ENCODE measurements at regions not wholly inside any gene's neighbourhood (a gene's known extent, or its start where the extent isn't known, plus 50 kb on each side); places are given as distances from the start of the nearest gene placed in this dataset.

DNA sequence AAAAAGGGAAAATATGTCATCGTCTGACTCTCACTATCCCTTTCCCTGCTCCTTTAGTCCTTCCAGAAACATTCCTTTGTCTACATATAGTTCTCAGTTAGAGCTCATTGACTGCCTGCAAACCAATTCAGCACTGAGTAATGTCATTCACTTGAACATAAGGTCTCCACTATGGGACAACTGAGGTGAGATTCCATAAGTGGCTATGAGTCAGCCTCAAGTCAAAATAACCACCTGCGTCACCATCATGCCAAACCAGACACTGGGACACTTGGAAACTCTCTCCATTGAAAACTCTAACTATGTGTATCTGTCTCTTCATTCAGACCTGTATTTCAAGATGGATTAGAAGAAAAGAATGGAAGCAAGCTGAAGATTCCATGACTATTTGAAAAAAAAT is 878.0 kb upstream of the PIK3C3 start:
- intact Hi-C loops (cut with DNase I) = no loop called here
- Histone ChIP-seq H3K36me3 (no peaks in the 10 kb centered on the region), H3K9me3 (no peaks in the 10 kb centered on the region), H3K27me3 (no peaks in the 10 kb centered on the region), H3K4me1 (peaks cover 0 to 18% (median 2%) of the 10 kb centered on the region in 4 donors), H3K4me3 (no peak overlapping the region), H3K27ac (no peak overlapping the region)
- WGBS, 2 donors = 84 to 92% methylated on average over 2 of the region's 2 CpGs
- no peak for DNase-seq
- TF ChIP-seq EP300 (IDR thresholded peaks at IDR 0.05) (no peak), POLR2AphosphoS5 (IDR thresholded peaks at IDR 0.05) (no peak), POLR2A (IDR thresholded peaks at IDR 0.05) (no peak)
- TF ChIP-seq, protein P1, sequence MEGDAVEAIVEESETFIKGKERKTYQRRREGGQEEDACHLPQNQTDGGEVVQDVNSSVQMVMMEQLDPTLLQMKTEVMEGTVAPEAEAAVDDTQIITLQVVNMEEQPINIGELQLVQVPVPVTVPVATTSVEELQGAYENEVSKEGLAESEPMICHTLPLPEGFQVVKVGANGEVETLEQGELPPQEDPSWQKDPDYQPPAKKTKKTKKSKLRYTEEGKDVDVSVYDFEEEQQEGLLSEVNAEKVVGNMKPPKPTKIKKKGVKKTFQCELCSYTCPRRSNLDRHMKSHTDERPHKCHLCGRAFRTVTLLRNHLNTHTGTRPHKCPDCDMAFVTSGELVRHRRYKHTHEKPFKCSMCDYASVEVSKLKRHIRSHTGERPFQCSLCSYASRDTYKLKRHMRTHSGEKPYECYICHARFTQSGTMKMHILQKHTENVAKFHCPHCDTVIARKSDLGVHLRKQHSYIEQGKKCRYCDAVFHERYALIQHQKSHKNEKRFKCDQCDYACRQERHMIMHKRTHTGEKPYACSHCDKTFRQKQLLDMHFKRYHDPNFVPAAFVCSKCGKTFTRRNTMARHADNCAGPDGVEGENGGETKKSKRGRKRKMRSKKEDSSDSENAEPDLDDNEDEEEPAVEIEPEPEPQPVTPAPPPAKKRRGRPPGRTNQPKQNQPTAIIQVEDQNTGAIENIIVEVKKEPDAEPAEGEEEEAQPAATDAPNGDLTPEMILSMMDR (IDR thresholded peaks at IDR 0.05) = no peak

DNA sequence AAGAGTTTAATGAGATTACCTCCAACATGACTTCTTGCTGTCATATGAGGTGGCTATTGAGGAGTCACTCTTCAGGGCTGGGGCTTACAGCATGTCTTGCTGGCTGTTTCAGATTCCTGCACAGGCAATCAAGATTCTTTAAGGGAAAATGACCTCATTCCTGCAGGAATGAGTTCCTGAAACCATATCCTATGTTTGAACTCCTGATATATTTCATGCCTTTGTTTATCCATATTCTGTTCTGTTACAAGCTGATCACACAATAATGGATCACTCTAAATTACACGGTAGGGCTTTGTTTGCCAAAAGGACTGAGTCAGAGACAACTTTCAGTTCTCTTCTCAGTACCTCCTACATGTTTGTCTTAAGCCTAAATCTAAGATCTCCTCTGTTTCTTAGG is 879.8 kb upstream of the PIK3C3 start:
- Histone ChIP-seq H3K27me3 (no peaks in the 10 kb centered on the region), H3K9me3 (no peaks in the 10 kb centered on the region), H3K36me3 (no peaks in the 10 kb centered on the region), H3K4me3 (no peak overlapping the region), H3K27ac (no peak overlapping the region), H3K4me1 (peaks cover 0 to 18% (median 2%) of the 10 kb centered on the region in 4 donors)
- 18 to 60% methylated on average over 1 of the region's 1 CpG for WGBS, 2 donors
- intact Hi-C loops (cut with DNase I) = no loop called here
- no peak for TF ChIP-seq POLR2A (IDR thresholded peaks at IDR 0.05)
- no peak for TF ChIP-seq POLR2AphosphoS5 (IDR thresholded peaks at IDR 0.05)
- TF ChIP-seq EP300 (IDR thresholded peaks at IDR 0.05) = no peak
- TF ChIP-seq, protein P1 (IDR thresholded peaks at IDR 0.05) = no peak
- DNase-seq = no peak

DNA sequence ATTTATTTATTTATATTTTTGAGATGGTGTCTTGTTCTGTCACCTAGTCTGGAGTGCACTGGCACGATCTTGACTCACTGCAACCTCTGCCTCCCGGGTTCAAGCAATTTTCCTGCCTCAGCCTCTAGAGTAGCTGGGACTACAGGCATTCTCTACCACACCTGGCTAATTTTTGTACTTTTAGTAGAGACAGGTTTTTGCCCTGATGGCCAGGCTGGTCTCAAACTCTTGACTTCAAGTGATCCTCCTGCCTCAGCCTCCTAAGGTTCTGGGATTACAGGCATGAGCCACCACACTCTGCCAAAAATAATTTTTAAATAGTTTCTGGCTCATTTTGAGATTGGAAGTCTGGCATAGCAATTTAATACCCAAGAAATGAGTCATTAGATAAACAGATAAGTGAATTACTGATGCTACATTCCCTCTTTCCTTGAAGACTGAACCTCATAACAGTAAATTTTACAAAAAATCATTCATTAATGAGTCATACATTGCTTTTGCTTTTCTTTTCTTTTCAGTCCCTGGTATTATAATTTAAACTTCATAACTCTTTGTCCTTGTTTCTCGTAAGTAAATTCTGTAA is 881.6 kb upstream of the PIK3C3 start:
- DNase-seq = no peak
- WGBS, 2 donors = 76 to 81% methylated on average over 3 of the region's 3 CpGs

DNA sequence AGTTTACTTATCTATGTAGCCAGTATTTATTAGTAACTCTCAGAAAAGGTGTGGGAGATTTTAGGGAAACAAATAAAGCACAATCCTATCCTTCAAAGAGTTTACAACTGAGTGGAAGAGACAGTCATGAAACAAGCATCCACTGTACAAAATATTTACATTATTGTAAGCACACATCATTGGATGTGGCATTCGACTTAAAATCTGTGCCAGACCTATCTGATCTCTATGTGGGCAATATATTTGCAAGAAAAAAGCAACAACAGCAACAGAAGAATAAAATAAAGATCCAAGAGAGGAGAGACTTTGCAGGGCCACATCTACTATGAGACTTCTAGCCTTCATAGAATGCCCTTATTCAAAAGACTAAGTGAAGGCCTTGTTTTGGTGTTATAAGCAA is 882.1 kb upstream of the PIK3C3 start:
- Histone ChIP-seq H3K9me3 (no peaks in the 10 kb centered on the region), H3K36me3 (no peaks in the 10 kb centered on the region), H3K4me1 (peaks cover 0 to 18% (median 2%) of the 10 kb centered on the region in 4 donors), H3K4me3 (no peak overlapping the region), H3K27ac (no peak overlapping the region), H3K27me3 (no peaks in the 10 kb centered on the region)
- intact Hi-C loops (cut with DNase I) = no loop called here
- DNase-seq = no peak
- TF ChIP-seq, protein P1 (IDR thresholded peaks at IDR 0.05) = no peak
- 19 to 37% methylated on average over 1 of the region's 1 CpG for WGBS, 2 donors

More for the DNA sequence above, 881.6 kb upstream of the PIK3C3 start:
- Histone ChIP-seq H3K36me3 (no peaks in the 10 kb centered on the region), H3K9me3 (no peaks in the 10 kb centered on the region), H3K27me3 (no peaks in the 10 kb centered on the region), H3K4me1 (peaks cover 0 to 18% (median 2%) of the 10 kb centered on the region in 4 donors), H3K4me3 (no peak overlapping the region), H3K27ac (no peak overlapping the region)
- intact Hi-C loops (cut with DNase I) = no loop called here
- TF ChIP-seq, protein P1 (IDR thresholded peaks at IDR 0.05) = no peak
- no peak for TF ChIP-seq POLR2A (IDR thresholded peaks at IDR 0.05)
- no peak for TF ChIP-seq EP300 (IDR thresholded peaks at IDR 0.05)
- no peak for TF ChIP-seq POLR2AphosphoS5 (IDR thresholded peaks at IDR 0.05)

DNA sequence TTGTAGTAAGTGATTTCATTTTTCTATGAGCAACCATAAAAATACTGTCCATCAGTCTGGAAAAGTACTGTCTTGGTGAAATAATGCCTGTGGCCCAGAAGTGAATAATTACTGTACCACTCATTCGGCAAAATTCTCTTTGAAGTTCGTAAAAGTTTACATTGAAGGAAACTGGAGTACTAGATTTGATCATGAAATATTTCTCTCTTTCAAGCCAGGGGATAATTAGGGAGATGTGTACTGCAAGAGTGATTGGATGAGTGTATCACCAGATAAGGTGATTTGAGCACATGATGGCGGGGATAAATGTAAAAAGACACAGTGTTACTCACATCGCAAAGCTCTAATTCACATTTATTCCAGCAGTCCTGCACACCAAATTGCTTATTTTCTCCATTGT is 883.2 kb upstream of the PIK3C3 start:
- TF ChIP-seq, protein P1 (IDR thresholded peaks at IDR 0.05) = no peak
- TF ChIP-seq EP300 (IDR thresholded peaks at IDR 0.05) (no peak), POLR2A (IDR thresholded peaks at IDR 0.05) (no peak), POLR2AphosphoS5 (IDR thresholded peaks at IDR 0.05) (no peak)
- Histone ChIP-seq H3K4me3 (no peak overlapping the region), H3K27ac (no peak overlapping the region), H3K36me3 (no peaks in the 10 kb centered on the region), H3K27me3 (no peaks in the 10 kb centered on the region), H3K9me3 (no peaks in the 10 kb centered on the region), H3K4me1 (peaks cover 0 to 18% (median 2%) of the 10 kb centered on the region in 4 donors)
- DNase-seq = no peak
- intact Hi-C loops (cut with DNase I) = no loop called here
- WGBS, 2 donors = 87 to 89% methylated on average over 4 of the region's 4 CpGs

All from sigmoid colon (tissue), 6 donors.